BLaER1 (cell line): ENCODE measurements at regions not wholly inside any gene's neighbourhood (a gene's known extent, or its start where the extent isn't known, plus 50 kb on each side); places are given as distances from the start of the nearest gene placed in this dataset.

Source experiments
- H3K27ac ChIP-seq: shearing (Covaris generic); formaldehyde crosslinking; 2 replicates; pipeline ENCODE4 v1.8.1; 2022
- H3K27me3 ChIP-seq: shearing (Covaris generic); formaldehyde crosslinking; 2 replicates; pipeline ENCODE4 v1.8.1; 2022
- H3K36me3 ChIP-seq: shearing (Covaris generic); formaldehyde crosslinking; 2 replicates; pipeline ENCODE4 v1.8.1; 2022
- H3K4me1 ChIP-seq: shearing (Covaris generic); formaldehyde crosslinking; 2 replicates; pipeline ENCODE4 v1.8.1; 2022
- H3K4me2 ChIP-seq: shearing (Covaris generic); formaldehyde crosslinking; 2 replicates; pipeline ENCODE4 v1.8.1; 2022
- H3K4me3 ChIP-seq: shearing (Covaris generic); formaldehyde crosslinking; 2 replicates; pipeline ENCODE4 v1.8.1; 2022
- H3K9ac ChIP-seq: shearing (Covaris generic); formaldehyde crosslinking; 2 replicates; pipeline ENCODE4 v1.8.1; 2022
- H3K9me3 ChIP-seq: shearing (Covaris generic); formaldehyde crosslinking; 2 replicates; pipeline ENCODE4 v1.8.1; 2022
- H4K20me1 ChIP-seq: shearing (Covaris generic); formaldehyde crosslinking; 2 replicates; pipeline ENCODE4 v1.8.1; 2022
- Cebpa-rat ChIP-seq: shearing (Covaris generic); IDR thresholded peaks from 2 replicates; pipeline ENCODE4 v1.8.1; 2022

- no peak overlapping the region for H3K4me3 ChIP-seq
- H3K27ac ChIP-seq: no peak overlapping the region
- H3K36me3 ChIP-seq: no peaks in the 10 kb centered on the region
- no peaks in the 10 kb centered on the region for H3K27me3 ChIP-seq
- no peaks in the 10 kb centered on the region for H3K9me3 ChIP-seq
- no peak overlapping the region for H3K4me2 ChIP-seq
- no peaks in the 10 kb centered on the region for H3K4me1 ChIP-seq
- no peak overlapping the region for H3K9ac ChIP-seq
- no peaks in the 10 kb centered on the region for H4K20me1 ChIP-seq
- no peak for TF ChIP-seq Cebpa-rat
Observed at GRCh38 chr10:65340340-65340739, 1585.5 kb upstream of the LRRTM3 start.

- no peaks in the 10 kb centered on the region for H4K20me1 ChIP-seq
- no peak overlapping the region for H3K27ac ChIP-seq
- H3K36me3 ChIP-seq: no peaks in the 10 kb centered on the region
- no peak overlapping the region for H3K9ac ChIP-seq
- no peak overlapping the region for H3K4me2 ChIP-seq
- H3K4me1 ChIP-seq: no peaks in the 10 kb centered on the region
- H3K27me3 ChIP-seq: no peaks in the 10 kb centered on the region
- no peak for TF ChIP-seq Cebpa-rat
- H3K4me3 ChIP-seq: no peak overlapping the region
- H3K9me3 ChIP-seq: no peaks in the 10 kb centered on the region
Observed at GRCh38 chr10:65341323-65341925, 1584.4 kb upstream of the LRRTM3 start.

GRCh38 chr10:65342245-65342644 lies 1583.6 kb upstream of the LRRTM3 start:
- H3K9ac ChIP-seq: no peak overlapping the region
- no peak overlapping the region for H3K4me3 ChIP-seq
- no peaks in the 10 kb centered on the region for H3K36me3 ChIP-seq
- H3K4me2 ChIP-seq: no peak overlapping the region
- no peaks in the 10 kb centered on the region for H3K4me1 ChIP-seq
- no peak overlapping the region for H3K27ac ChIP-seq
- H3K27me3 ChIP-seq: no peaks in the 10 kb centered on the region
- TF ChIP-seq Cebpa-rat: no peak
- no peaks in the 10 kb centered on the region for H3K9me3 ChIP-seq
- H4K20me1 ChIP-seq: no peaks in the 10 kb centered on the region

- Histone ChIP-seq H3K9ac (no peak overlapping the region), H3K4me1 (no peaks in the 10 kb centered on the region), H3K4me3 (no peak overlapping the region), H3K36me3 (no peaks in the 10 kb centered on the region), H3K9me3 (no peaks in the 10 kb centered on the region), H4K20me1 (no peaks in the 10 kb centered on the region), H3K4me2 (no peak overlapping the region), H3K27me3 (no peaks in the 10 kb centered on the region), H3K27ac (no peak overlapping the region)
- TF ChIP-seq Cebpa-rat: no peak
Observed at GRCh38 chr10:65346466-65346865, 1579.4 kb upstream of the LRRTM3 start.

- no peak overlapping the region for H3K4me2 ChIP-seq
- no peaks in the 10 kb centered on the region for H3K36me3 ChIP-seq
- no peak overlapping the region for H3K9ac ChIP-seq
- H4K20me1 ChIP-seq: no peaks in the 10 kb centered on the region
- no peaks in the 10 kb centered on the region for H3K4me1 ChIP-seq
- no peaks in the 10 kb centered on the region for H3K9me3 ChIP-seq
- H3K27ac ChIP-seq: no peak overlapping the region
- no peak for TF ChIP-seq Cebpa-rat
- H3K27me3 ChIP-seq: no peaks in the 10 kb centered on the region
- no peak overlapping the region for H3K4me3 ChIP-seq
Observed at GRCh38 chr10:65348637-65349036, 1577.2 kb upstream of the LRRTM3 start.

GRCh38 chr10:65350611-65351010 lies 1575.2 kb upstream of the LRRTM3 start:
- Histone ChIP-seq H3K4me1 (no peaks in the 10 kb centered on the region), H3K9me3 (no peaks in the 10 kb centered on the region), H3K4me3 (no peak overlapping the region), H3K9ac (no peak overlapping the region), H3K27me3 (no peaks in the 10 kb centered on the region), H3K4me2 (no peak overlapping the region), H4K20me1 (no peaks in the 10 kb centered on the region), H3K27ac (no peak overlapping the region), H3K36me3 (no peaks in the 10 kb centered on the region)
- TF ChIP-seq Cebpa-rat: no peak

- TF ChIP-seq Cebpa-rat: no peak
- H3K27ac ChIP-seq: no peak overlapping the region
- no peak overlapping the region for H3K9ac ChIP-seq
- no peaks in the 10 kb centered on the region for H4K20me1 ChIP-seq
- no peak overlapping the region for H3K4me2 ChIP-seq
- H3K27me3 ChIP-seq: no peaks in the 10 kb centered on the region
- no peak overlapping the region for H3K4me3 ChIP-seq
- H3K9me3 ChIP-seq: no peaks in the 10 kb centered on the region
- H3K36me3 ChIP-seq: no peaks in the 10 kb centered on the region
- no peaks in the 10 kb centered on the region for H3K4me1 ChIP-seq
Observed at GRCh38 chr10:65355141-65355680, 1570.6 kb upstream of the LRRTM3 start.

- H4K20me1 ChIP-seq: no peaks in the 10 kb centered on the region
- H3K27ac ChIP-seq: no peak overlapping the region
- no peaks in the 10 kb centered on the region for H3K9me3 ChIP-seq
- TF ChIP-seq Cebpa-rat: no peak
- no peaks in the 10 kb centered on the region for H3K4me1 ChIP-seq
- H3K9ac ChIP-seq: no peak overlapping the region
- H3K27me3 ChIP-seq: no peaks in the 10 kb centered on the region
- no peak overlapping the region for H3K4me2 ChIP-seq
- H3K36me3 ChIP-seq: no peaks in the 10 kb centered on the region
- no peak overlapping the region for H3K4me3 ChIP-seq
Observed at GRCh38 chr10:65358565-65358964, 1567.3 kb upstream of the LRRTM3 start.

- Histone ChIP-seq H3K9me3 (no peaks in the 10 kb centered on the region), H3K9ac (no peak overlapping the region), H4K20me1 (no peaks in the 10 kb centered on the region), H3K4me1 (no peaks in the 10 kb centered on the region), H3K27me3 (no peaks in the 10 kb centered on the region), H3K27ac (no peak overlapping the region), H3K4me3 (no peak overlapping the region), H3K4me2 (no peak overlapping the region), H3K36me3 (no peaks in the 10 kb centered on the region)
- TF ChIP-seq Cebpa-rat: no peak
Observed at GRCh38 chr10:65360497-65360896, 1565.3 kb upstream of the LRRTM3 start.

GRCh38 chr10:65365878-65366277 lies 1560.0 kb upstream of the LRRTM3 start:
- Histone ChIP-seq H3K36me3 (no peaks in the 10 kb centered on the region), H3K27ac (no peak overlapping the region), H4K20me1 (no peaks in the 10 kb centered on the region), H3K4me3 (no peak overlapping the region), H3K27me3 (no peaks in the 10 kb centered on the region), H3K9ac (no peak overlapping the region), H3K4me1 (no peaks in the 10 kb centered on the region), H3K4me2 (no peak overlapping the region), H3K9me3 (no peaks in the 10 kb centered on the region)
- TF ChIP-seq Cebpa-rat: no peak

- H3K27me3 ChIP-seq: no peaks in the 10 kb centered on the region
- no peak overlapping the region for H3K4me2 ChIP-seq
- H3K9ac ChIP-seq: no peak overlapping the region
- no peaks in the 10 kb centered on the region for H3K36me3 ChIP-seq
- no peaks in the 10 kb centered on the region for H3K4me1 ChIP-seq
- H4K20me1 ChIP-seq: no peaks in the 10 kb centered on the region
- H3K27ac ChIP-seq: no peak overlapping the region
- H3K4me3 ChIP-seq: no peak overlapping the region
- H3K9me3 ChIP-seq: no peaks in the 10 kb centered on the region
- no peak for TF ChIP-seq Cebpa-rat
Observed at GRCh38 chr10:65367706-65368105, 1558.1 kb upstream of the LRRTM3 start.
